NB4 (cell line): ENCODE measurements at regions not wholly inside any gene's neighbourhood (a gene's known extent, or its start where the extent isn't known, plus 50 kb on each side); places are given as distances from the start of the nearest gene placed in this dataset.

Experiments used
- CTCF ChIP-seq: IDR thresholded peaks from one replicate; pipeline ENCODE4 v1.5.1; 2012; ENCODE audit warnings: low read depth, low read length
- MAX ChIP-seq: IDR thresholded peaks from 2 replicates; pipeline ENCODE4 v1.6.1; 2011; ENCODE audit warnings: low read depth, low read length
- MYC ChIP-seq: IDR thresholded peaks from 2 replicates; pipeline ENCODE4 v1.6.1; 2011; ENCODE audit warnings: low read depth, low read length
- POLR2A ChIP-seq: IDR thresholded peaks from 2 replicates; pipeline ENCODE4 v1.6.1; 2011; ENCODE audit warnings: mild to moderate bottlenecking; ENCODE audit not compliant: insufficient read length; ENCODE audit errors: extremely low read depth

- TF ChIP-seq MYC (no peak), CTCF (no peak), POLR2A (no peak), MAX (no peak)
Observed at GRCh38 chr3:109478614-109479013, 141.3 kb upstream of the DPPA4 start.
